ENCODE measurements at regions not wholly inside any gene's neighbourhood (a gene's known extent, or its start where the extent isn't known, plus 50 kb on each side); places are given as distances from the start of the nearest gene placed in this dataset.
A peak's percentile ranks its signal among the peaks of the same experiment; 100 is the strongest.

DNA sequence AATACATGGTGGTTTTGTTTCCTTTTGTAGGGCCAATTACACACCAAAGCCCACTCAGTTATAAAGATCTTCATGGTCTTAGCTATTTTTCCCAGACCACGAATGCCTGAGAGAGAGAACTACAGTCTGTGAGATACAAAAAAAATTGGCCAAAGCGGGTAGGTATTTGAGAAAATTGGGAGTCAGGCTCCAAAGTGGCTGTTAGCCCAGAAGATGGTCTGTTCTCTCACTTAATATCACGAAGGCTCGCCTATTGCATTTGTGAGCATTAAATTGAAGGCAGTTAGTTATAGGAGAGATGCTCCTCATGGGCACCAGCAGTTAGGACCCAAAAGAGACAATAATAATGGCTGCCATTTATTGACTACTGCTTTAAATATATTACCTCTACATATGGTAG, 342.7 kb downstream of the PLPP3 start:
- no peak overlapping the region for H3K4me3 ChIP-seq (ENCODE audit: low read depth, low read length)
- TF ChIP-seq, protein P1, sequence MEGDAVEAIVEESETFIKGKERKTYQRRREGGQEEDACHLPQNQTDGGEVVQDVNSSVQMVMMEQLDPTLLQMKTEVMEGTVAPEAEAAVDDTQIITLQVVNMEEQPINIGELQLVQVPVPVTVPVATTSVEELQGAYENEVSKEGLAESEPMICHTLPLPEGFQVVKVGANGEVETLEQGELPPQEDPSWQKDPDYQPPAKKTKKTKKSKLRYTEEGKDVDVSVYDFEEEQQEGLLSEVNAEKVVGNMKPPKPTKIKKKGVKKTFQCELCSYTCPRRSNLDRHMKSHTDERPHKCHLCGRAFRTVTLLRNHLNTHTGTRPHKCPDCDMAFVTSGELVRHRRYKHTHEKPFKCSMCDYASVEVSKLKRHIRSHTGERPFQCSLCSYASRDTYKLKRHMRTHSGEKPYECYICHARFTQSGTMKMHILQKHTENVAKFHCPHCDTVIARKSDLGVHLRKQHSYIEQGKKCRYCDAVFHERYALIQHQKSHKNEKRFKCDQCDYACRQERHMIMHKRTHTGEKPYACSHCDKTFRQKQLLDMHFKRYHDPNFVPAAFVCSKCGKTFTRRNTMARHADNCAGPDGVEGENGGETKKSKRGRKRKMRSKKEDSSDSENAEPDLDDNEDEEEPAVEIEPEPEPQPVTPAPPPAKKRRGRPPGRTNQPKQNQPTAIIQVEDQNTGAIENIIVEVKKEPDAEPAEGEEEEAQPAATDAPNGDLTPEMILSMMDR (IDR thresholded peaks at IDR 0.05; ENCODE audit: insufficient read depth, low read depth, low read length): no peak
- DNase-seq (ENCODE audit: low read depth): no peak

DNA sequence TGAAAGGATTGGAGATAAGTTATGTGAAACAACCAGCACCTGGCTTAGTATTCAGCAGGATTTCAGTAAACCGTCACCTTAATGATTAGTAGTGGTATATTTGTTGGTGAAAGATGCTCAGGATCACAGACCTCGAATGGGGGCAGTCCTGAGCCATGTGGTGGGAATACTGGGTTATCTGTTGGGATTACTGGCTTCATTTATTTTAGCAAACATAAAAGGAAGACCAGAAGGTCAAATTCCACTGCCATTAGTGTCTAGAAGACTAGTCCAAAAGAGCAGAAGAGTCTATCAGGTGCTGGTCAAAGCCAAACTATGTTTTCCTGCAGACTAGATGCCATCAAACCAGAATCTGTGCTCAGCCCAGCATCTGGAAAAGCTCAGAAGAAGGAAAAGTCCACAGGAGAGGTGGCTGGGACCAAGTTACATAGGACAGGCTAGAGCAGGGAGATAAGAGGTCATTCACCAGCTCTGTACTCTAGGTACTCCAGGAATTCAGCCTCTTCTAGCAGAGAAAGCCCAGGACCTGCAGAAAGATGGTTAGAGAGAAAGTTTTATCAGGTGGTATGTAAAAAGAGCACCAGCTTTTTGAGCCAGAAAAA, 343.4 kb downstream of the PLPP3 start:
- no peak for DNase-seq (ENCODE audit: low read depth)
- TF ChIP-seq, protein P1 (IDR thresholded peaks at IDR 0.05; ENCODE audit: insufficient read depth, low read depth, low read length): no peak
- H3K4me3 ChIP-seq (ENCODE audit: low read depth, low read length): no peak overlapping the region

DNA sequence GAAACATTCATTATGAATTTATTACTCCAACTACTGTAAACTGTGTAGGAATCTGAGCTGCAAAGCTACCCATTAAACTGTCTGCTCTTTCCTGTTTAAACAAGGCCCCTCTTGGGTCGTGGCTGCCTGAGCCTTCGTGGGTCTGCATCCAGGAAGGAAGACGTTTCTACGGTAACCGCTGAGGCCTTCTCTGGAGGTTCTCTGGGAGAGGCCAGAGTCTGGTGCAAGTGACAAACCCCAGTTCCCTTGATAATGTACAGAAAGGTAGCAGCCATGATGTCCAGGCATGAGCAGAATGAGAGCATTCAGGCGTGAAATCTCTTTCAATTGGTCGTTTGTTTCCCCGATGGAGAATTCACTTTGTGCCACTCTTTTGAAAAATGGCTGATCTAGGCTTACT, 350.2 kb downstream of the PLPP3 start:
- peak; percentile 6 for DNase-seq (ENCODE audit: low read depth)
- H3K4me3 ChIP-seq (ENCODE audit: low read depth, low read length): no peak overlapping the region
- TF ChIP-seq, protein P1 (IDR thresholded peaks at IDR 0.05; ENCODE audit: insufficient read depth, low read depth, low read length): no peak

DNA sequence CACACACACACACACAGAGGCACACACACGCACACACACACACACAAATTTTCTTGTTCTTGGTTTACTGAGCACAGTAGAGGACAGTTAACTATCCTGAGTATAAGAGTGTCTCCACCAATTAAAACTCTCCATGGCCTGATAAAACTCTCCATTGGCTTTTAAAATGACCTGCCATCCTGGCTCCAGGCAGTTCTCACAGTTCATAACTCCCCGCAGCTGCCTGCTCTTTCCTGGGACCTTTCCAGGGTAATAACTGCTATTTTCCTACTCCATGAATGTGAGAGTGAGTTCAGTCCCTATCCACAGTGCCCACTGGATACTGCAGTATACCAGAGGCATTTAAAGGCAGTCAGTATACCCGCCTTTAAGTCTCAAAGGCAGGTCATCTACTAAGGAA, 351.5 kb downstream of the PLPP3 start:
- no peak overlapping the region for H3K4me3 ChIP-seq (ENCODE audit: low read depth, low read length)
- TF ChIP-seq, protein P1 (IDR thresholded peaks at IDR 0.05; ENCODE audit: insufficient read depth, low read depth, low read length): no peak
- no peak for DNase-seq (ENCODE audit: low read depth)

DNA sequence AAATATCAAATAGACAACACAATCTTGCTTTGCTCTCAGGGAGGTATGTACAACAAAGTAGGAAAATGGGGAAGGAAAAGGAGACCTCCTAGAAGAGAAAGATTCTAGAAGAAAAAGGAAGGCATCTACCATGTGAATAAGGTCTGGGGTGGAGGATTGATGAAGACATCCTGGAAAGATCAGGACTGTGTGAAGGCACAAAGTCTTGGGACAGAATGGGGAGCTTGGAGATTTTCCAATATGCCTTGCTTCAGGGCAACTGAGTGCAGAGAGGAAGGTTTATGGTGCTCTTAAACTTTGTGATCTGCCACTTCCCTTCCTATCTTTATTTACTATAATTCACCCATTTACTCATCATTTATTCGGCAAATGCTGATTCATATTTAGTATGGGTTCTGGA, 352.0 kb downstream of the PLPP3 start:
- TF ChIP-seq, protein P1 (IDR thresholded peaks at IDR 0.05; ENCODE audit: insufficient read depth, low read depth, low read length): no peak
- DNase-seq (ENCODE audit: low read depth): no peak
- no peak overlapping the region for H3K4me3 ChIP-seq (ENCODE audit: low read depth, low read length)

DNA sequence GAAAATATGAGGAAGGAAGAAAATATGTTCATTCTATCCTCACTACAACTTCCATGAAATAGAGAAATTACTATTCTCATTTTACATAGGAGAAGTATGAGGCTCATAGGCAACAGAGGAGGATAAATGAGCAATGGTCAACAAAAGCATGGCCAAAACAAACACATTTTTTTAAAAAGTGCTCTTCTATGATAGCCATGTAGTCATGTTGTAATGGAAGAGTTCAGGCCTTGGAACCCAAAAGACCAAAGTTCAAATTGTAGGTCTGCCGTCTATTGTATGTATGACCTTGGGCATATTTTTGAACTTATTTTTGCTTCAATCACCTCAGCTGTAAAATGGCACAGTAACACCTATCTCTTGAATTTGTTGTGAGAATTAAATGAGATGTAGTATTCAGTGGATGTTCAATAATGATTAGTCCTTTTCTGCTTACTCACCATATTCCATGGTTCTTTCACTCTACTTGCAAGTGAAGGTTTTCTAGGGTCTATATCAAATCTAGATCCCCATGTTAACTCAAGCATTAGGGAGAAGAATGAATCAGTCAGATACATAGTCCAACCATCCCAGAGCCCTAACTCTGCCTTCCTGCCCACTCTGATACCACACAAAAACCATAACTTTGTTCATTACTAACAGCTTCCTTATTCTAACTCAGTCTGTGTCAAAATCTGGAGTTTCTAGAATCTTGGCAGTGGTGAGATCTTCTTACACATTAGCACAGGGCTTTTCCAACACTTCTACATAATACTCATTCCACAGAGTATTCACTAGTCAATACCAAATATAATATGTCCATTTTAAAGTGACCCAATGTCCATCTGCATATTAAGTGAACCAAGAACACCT, 353.2 kb downstream of the PLPP3 start:
- H3K4me3 ChIP-seq (ENCODE audit: low read depth, low read length): no peak overlapping the region
- no peak for DNase-seq (ENCODE audit: low read depth)
- TF ChIP-seq, protein P1 (IDR thresholded peaks at IDR 0.05; ENCODE audit: insufficient read depth, low read depth, low read length): no peak
